VCaP (cell line): ENCODE measurements at regions not wholly inside any gene's neighbourhood (a gene's known extent, or its start where the extent isn't known, plus 50 kb on each side); places are given as distances from the start of the nearest gene placed in this dataset.

ENCODE experiments used
- H3K27ac ChIP-seq: fragments of 450-650 bp; 2 replicates; pipeline ENCODE4 v1.5.1; 2017
- CTCF ChIP-seq: fragments of 450-650 bp; conservative IDR thresholded peaks from 2 replicates; pipeline ENCODE4 v1.5.1; 2017; ENCODE audit warnings: mild to moderate bottlenecking, moderate library complexity

- H3K27ac ChIP-seq, result no peak overlapping the region
- no peak for TF ChIP-seq CTCF
Measured at GRCh38 chr16:66115373-66115772, 251.1 kb upstream of the CDH5 start.

- H3K27ac ChIP-seq, result no peak overlapping the region
- no peak for TF ChIP-seq CTCF
Measured at GRCh38 chr16:66113223-66113622, 253.3 kb upstream of the CDH5 start.

GRCh38 chr16:66109677-66110076, 256.8 kb upstream of the CDH5 start:
- no peak overlapping the region for H3K27ac ChIP-seq
- TF ChIP-seq CTCF, result no peak

- no peak overlapping the region for H3K27ac ChIP-seq
- TF ChIP-seq CTCF, result no peak
Measured at GRCh38 chr16:66107661-66108060, 258.8 kb upstream of the CDH5 start.

- TF ChIP-seq CTCF, result no peak
- H3K27ac ChIP-seq, result no peak overlapping the region
Measured at GRCh38 chr16:66103211-66103610, 263.3 kb upstream of the CDH5 start.

- TF ChIP-seq CTCF, result no peak
- no peak overlapping the region for H3K27ac ChIP-seq
Measured at GRCh38 chr16:66099306-66099705, 267.2 kb upstream of the CDH5 start.

- TF ChIP-seq CTCF, result no peak
Measured at GRCh38 chr16:66097751-66098150, 268.7 kb upstream of the CDH5 start.

GRCh38 chr16:66095676-66096075, 270.8 kb upstream of the CDH5 start:
- TF ChIP-seq CTCF, result no peak
- H3K27ac ChIP-seq, result no peak overlapping the region

More at GRCh38 chr16:66097751-66098150, 268.7 kb upstream of the CDH5 start:
- H3K27ac ChIP-seq, result no peak overlapping the region
